RCC 7860 (cell line): ENCODE measurements at regions not wholly inside any gene's neighbourhood (a gene's known extent, or its start where the extent isn't known, plus 50 kb on each side); places are given as distances from the start of the nearest gene placed in this dataset.
"Not testable (repeated sequence)": the region's sequence is repeated elsewhere in the genome, so short reads cannot be mapped to it uniquely, and the experiment has no call there.

ENCODE experiments used
- DNase-seq: peaks from one replicate; pipeline ENCODE4 v3.0.0-alpha.2; 2015; ENCODE audit warnings: low spot score
- FAIRE-seq: peaks from 2 replicates; lab custom pipeline; 2012; peaks lifted over from hg19 to GRCh38; lab: Jason Lieb, UNC

DNA sequence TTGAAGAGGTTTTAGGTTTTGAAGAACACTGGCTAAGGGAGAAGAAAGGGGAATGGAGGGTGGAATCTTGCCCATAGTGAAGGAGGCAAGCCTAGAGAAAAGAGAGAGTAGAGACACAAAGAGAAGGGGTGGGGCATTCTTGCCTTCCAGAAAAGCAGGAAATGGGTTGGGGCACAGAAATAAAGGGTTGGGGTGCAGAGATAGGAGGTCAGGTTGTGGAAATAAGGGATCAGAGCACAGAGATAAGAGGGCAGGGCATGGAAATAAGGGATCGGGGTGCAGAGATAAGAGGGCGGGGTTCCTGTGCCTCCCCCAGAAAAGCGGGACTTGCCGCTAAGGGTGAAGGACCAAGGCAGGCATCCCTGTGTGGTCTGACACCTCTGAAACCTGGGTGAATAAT, 69.9 kb downstream of the ALG1L2 start:
- FAIRE-seq, DNase-seq: not testable (repeated sequence)

GRCh38 chr3:130153247-130153646, 71.6 kb downstream of the ALG1L2 start:
- not testable (repeated sequence) for FAIRE-seq

GRCh38 chr3:130155464-130155863, 73.8 kb downstream of the ALG1L2 start:
- DNase-seq, FAIRE-seq: not testable (repeated sequence)

More at GRCh38 chr3:130153247-130153646, 71.6 kb downstream of the ALG1L2 start:
- not testable (repeated sequence) for DNase-seq

- DNase-seq, FAIRE-seq: not testable (repeated sequence)
Observed at GRCh38 chr3:130166856-130167255, 85.2 kb downstream of the ALG1L2 start.

DNA sequence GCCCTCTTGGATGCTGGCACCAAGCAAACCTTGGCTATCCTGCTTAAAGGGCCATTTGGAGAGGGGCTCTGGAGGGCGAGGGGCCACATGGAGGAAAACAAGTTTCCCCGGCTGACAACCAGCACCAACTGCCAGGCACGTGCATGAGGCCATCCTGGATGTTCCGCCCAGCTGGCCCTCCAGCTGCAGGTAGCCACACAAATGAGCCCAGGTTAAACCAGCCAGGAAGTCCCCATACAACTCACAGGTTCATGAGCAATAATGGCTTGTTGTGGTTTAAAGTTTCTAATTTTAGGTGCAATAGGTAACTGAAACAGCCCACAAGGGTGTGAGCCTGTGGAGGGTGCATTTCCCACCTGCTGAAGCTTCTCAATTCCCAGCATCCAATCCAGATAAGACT, 93.6 kb downstream of the ALG1L2 start:
- DNase-seq, FAIRE-seq: not testable (repeated sequence)

DNA sequence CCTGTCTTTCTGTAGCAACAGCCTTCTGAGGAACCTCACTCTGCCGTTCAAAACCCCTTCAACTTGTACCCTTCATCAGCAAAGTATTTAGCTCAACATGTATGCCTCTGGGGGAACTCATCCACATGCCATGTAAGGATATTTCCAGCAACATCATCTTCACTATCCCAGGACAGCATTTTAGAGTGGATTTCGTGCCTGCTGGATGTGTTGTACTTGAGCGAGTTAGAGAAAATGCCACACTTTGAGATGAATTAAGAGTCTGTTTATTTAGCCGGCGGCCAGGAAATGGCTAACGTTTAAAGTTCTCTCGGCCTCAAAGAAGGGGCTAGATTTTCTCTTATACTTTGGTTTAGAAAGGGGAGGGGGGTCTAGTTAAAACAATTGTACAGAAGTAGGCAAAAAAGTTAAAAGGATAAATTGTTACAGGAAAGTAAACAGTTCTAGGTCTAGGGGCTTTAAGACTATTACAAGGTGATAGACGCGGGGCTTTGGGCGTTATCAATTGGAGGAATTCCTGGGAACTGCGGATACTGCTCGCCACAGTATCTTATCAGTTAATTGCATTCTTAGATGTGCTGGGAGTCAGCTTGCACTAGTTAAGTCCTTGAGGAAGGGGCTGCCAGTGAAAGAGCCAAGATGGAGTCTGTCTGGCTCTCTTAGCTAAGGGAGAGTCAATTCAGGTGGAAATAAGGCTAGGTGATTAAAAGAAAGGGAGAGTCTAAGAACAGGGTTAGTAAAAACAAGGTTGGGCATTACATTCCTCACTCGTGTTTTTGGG, 95.0 kb downstream of the ALG1L2 start:
- not testable (repeated sequence) for DNase-seq, FAIRE-seq

DNA sequence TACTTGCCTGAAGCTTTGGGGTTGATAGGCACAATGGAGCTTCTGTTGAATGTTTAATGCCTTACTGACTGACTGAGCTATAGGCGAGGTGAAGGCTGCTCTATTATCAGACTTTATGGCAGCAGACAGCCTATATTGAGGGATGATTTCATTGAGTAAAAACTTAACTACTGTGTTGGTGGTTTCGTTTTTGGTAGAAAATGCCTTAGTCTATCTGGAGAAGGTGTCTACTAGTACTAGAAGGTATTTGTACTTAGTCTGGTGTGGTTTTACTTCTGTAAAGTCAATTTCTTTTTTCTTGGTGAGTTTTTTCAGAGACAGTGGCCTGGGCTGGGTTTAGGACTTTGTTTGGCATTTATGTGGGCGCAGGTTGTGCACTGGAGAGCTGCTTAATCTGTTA, 97.2 kb downstream of the ALG1L2 start:
- not testable (repeated sequence) for DNase-seq, FAIRE-seq

DNA sequence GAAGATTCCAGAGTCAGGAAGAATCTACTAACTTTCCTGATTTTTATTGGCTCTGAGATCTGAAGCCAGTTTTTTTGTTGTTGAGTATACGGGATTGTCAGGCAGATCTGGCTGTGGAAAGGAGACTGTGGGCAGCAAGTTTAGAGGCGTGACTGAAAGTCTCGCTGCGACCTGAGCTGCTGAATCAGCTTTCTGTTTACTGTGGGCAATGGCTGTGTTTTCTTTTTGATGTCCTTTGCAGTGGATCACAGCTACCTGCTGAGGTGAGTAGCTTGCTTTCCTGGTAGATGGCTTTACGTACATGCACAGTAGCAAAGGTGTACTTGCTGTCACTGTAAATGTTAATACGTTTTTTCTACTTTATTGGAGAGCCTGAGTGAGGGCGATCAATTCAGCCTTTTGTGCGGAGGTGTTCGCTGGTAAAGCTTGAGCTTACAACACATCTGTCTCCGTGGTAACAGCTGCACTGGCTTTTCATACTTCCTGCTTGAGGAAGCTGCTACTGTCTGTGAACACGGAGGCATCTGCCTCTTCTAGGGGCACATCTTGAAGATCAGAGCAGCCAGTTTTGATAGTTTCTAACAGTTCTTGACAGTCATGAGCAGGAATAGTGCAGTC, 97.8 kb downstream of the ALG1L2 start:
- DNase-seq, FAIRE-seq: not testable (repeated sequence)

GRCh38 chr3:130182475-130182874, 100.8 kb downstream of the ALG1L2 start:
- not testable (repeated sequence) for FAIRE-seq, DNase-seq

DNA sequence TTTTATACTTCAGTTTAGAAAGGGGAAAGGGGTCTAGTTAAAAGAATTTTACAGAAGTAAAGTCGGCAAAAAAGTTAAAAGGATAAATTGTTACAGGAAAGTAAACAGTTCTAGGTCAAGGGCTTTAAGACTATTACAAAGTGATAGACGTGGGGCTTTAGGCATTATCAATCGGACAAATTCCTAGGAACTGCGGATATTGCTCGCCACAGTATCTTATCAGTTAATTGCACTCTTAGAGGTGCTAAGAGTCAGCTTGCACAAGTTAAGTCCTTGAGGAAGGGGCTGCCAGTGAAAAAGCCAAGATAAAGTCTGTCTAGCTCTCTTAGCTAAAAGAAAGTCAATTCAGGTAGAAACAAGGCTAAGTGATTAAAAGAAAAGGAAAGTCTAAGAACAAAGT, 102.1 kb downstream of the ALG1L2 start:
- not testable (repeated sequence) for FAIRE-seq, DNase-seq

- DNase-seq, FAIRE-seq: not testable (repeated sequence)
Observed at GRCh38 chr3:130184152-130185024, 102.8 kb downstream of the ALG1L2 start.

GRCh38 chr3:130201272-130201671, 119.6 kb downstream of the ALG1L2 start:
- not testable (repeated sequence) for FAIRE-seq, DNase-seq

- FAIRE-seq, DNase-seq: not testable (repeated sequence)
Observed at GRCh38 chr3:130203633-130204032, 122.0 kb downstream of the ALG1L2 start.

GRCh38 chr3:130227540-130227939, 117.9 kb upstream of the COL6A5 start:
- no peak for DNase-seq
- FAIRE-seq, result no peak

DNA sequence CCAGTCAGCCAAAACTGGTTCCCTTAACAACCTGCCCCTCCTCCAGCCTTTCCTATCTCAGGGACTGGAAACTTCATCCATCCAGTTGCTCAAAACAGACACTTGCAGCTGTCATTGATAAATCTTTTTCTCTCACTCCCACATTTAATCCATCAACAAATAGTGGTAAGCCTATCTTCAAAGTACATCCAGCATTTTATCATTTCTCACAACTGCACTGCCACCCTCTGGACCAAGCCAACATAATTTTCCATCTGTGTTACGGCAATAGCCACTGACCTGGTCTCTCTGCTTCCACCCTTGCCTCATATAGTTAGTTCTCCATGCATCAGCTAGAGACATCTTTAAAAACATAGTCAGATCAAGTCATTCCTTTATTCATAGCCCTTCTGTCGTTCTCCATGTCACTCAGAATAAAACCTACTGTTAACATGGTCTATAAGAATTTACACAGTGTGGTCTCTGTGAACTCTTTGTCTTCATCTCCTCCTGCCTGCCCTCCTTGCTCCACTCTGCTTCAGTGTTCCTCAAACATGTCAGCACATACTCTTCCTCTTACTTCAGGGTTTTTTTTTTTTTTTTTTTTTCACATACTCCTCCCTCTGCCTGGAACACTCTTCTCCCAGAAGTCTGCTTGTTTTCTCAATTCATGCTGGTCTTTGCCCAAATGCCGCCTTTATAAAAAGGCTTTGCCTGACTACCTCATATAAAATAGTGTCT, 102.5 kb upstream of the COL6A5 start:
- DNase-seq, result no peak
- FAIRE-seq, result no peak

DNA sequence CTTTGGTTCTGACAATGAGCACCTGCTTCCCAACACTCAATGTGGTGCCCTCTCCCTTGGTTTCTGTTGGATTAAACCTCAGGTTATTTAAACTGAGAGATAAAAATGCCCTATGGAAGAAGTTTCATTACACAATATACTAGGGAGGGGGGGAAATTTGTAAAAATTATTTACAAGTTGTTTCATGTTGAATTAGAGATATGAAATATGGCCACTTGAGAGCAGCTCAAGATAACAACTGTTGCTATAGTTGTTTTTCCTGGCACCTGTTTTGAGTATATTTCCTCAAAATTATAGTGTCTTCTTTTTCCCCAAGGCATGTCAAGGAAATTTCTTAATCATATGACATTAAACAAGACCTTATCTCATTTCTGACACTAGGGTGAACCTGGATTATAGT, 101.7 kb upstream of the COL6A5 start:
- FAIRE-seq, result no peak
- DNase-seq, result no peak

- FAIRE-seq (no peak), DNase-seq (no peak)
Observed at GRCh38 chr3:130250982-130251381, 94.5 kb upstream of the COL6A5 start.

DNA sequence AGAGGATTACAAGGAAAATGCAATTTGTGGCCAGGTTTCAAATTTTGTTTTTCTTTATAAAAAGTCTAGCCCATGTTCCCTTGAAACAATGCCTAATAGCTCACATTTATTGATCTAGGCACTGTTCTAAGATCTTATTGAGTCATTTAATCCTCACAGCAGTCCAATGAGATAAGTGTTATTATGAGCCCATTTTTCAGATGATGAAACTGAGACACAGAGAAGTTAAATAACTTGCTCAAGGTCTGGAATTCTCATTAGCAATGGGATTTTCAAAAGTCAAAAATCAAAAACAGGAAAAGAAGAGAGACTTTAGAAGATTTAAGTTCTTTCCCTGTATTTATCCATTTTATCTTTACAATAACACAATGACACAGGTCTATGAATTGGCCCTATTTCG, 90.0 kb upstream of the COL6A5 start:
- DNase-seq (no peak), FAIRE-seq (no peak)

DNA sequence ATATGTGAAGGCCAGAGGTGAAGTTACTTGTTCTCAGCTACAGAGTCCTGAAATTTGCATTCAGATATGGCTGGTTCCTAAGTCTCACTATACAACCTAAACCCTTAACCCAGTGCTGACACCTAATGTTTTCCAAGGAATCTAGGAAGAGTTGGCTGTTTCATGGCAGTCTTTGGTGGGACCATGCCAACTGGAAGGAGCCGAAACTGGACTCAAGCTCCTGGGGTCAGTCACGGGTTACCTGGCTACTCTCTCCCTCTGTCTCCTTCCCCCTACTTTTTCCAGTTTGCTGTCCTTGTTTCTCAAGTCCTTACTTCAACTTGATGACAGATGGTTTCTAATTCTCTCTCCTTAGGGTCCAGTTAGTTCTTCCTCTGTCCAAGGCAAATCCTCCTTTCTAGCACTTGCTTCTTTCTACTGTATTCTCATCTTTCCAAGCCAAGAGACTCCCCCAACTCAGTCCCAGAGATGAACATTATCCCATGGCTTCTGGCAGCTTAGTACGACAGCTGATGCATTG, 88.6 kb upstream of the COL6A5 start:
- FAIRE-seq, result no peak
- no peak for DNase-seq

DNA sequence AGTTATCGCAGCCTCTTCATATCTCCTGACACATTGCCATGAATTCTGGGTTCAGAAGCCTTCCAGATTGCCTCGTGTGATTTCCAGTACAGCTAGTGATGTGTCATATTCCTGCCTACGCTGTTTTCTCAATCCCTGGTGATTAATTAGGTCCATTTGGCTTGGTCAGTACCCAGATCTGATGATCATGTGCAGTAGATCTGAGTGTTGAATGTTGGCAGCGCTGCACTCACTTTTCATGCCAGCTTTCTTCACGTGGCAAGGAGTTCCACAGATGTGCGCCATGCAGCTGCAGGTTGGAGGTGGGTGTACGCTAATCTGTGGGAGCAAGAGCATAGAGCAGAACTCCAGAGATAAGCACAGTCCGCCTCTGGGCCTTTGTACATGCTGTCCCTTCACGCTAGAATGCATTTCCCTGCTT, 86.9 kb upstream of the COL6A5 start:
- FAIRE-seq, result no peak
- no peak for DNase-seq
